Hypothalamus (tissue), 51 donors: ENCODE measurements at regions not wholly inside any gene's neighbourhood (a gene's known extent, or its start where the extent isn't known, plus 50 kb on each side); places are given as distances from the start of the nearest gene placed in this dataset.

Source experiments
- DNase-seq, 51 donors: peaks; one replicate each; lab custom pipeline; 2025; lab: John Stamatoyannopoulos, UW

GRCh38 chr19:46944123-46944748 lies 75.4 kb upstream of the NPAS1 start:
- DNase-seq, result no peak

GRCh38 chr19:46944918-46945628 lies 74.6 kb upstream of the NPAS1 start:
- DNase-seq, result peak in 42 of 51 donors; percentile 17 to 87 (median 52)

GRCh38 chr19:46945694-46946489 lies 73.7 kb upstream of the NPAS1 start:
- peak in 1 of 51 donors; percentile 31 for DNase-seq

GRCh38 chr19:46946611-46947238 lies 72.9 kb upstream of the NPAS1 start:
- no peak for DNase-seq

- DNase-seq, result no peak
These were observed 71.8 kb upstream of the NPAS1 start for GRCh38 chr19:46947866-46948265.

GRCh38 chr19:46950526-46951170 lies 69.0 kb upstream of the NPAS1 start:
- no peak for DNase-seq

- peak in 4 of 51 donors; percentile 26 to 48 (median 28) for DNase-seq
These were observed 68.3 kb upstream of the NPAS1 start for GRCh38 chr19:46951171-46951986.

- no peak for DNase-seq
These were observed 66.8 kb upstream of the NPAS1 start for GRCh38 chr19:46952874-46953273.

- no peak for DNase-seq
These were observed 65.6 kb upstream of the NPAS1 start for GRCh38 chr19:46953955-46954501.

GRCh38 chr19:46954502-46954992 lies 65.1 kb upstream of the NPAS1 start:
- no peak for DNase-seq

GRCh38 chr19:46954993-46955812 lies 64.4 kb upstream of the NPAS1 start:
- no peak for DNase-seq

- no peak for DNase-seq
These were observed 63.7 kb upstream of the NPAS1 start for GRCh38 chr19:46955813-46956371.

GRCh38 chr19:46958532-46958931 lies 61.1 kb upstream of the NPAS1 start:
- DNase-seq, result no peak

- DNase-seq, result no peak
These were observed 59.6 kb upstream of the NPAS1 start for GRCh38 chr19:46959894-46960556.

GRCh38 chr19:46962030-46962570 lies 57.5 kb upstream of the NPAS1 start:
- no peak for DNase-seq

- no peak for DNase-seq
These were observed 56.4 kb upstream of the NPAS1 start for GRCh38 chr19:46963093-46963734.
